IMR-90 (cell line): ENCODE measurements at regions not wholly inside any gene's neighbourhood (a gene's known extent, or its start where the extent isn't known, plus 50 kb on each side); places are given as distances from the start of the nearest gene placed in this dataset.

Source experiments
- ATAC-seq: fragments of 200-7000 bp; cut with Tn5 transposase; 2 replicates; pipeline ENCODE4 v1.9.1; 2020; ENCODE audit warnings: low read depth, mild to moderate bottlenecking, moderate library complexity
- BruUV-seq: library from RNA; stranded (reverse); fragments of 400-500 nt; replicated peaks from 2 replicates; lab custom pipeline; 2021; lab: Mats Ljungman, UMichigan
- CTCF ChIA-PET: fragments of 300-600 bp; formaldehyde crosslinking; extraction: SDS; loops from one replicate; lab custom pipeline; 2021; ENCODE audit warnings: antibody characterized with exemption; lab: Yijun Ruan, JAX
- POLR2A ChIA-PET: fragments of 300-600 bp; sonication (Branson Sonifier 250); formaldehyde crosslinking; loops from one replicate; lab custom pipeline; 2022; ENCODE audit warnings: antibody characterized with exemption; ENCODE audit not compliant: unreplicated experiment; lab: Charles Lee
- DNase-seq: peaks from one replicate; pipeline ENCODE4 v3.0.0; 2013
- H2AFZ ChIP-seq: replicated peaks from 2 replicates; pipeline ENCODE3; 2013; ENCODE audit warnings: low read length, mild to moderate bottlenecking; ENCODE audit not compliant: poor library complexity
- H2AK5ac ChIP-seq: 2 replicates; pipeline ENCODE4 v1.6.1; 2013; ENCODE audit warnings: low read depth, low read length, inconsistent platforms
- H2AK9ac ChIP-seq: replicated peaks from 2 replicates; pipeline ENCODE3; 2013; ENCODE audit warnings: mild to moderate bottlenecking, low read depth, low read length, moderate library complexity; ENCODE audit not compliant: poor library complexity
- H2BK120ac ChIP-seq: 2 replicates; pipeline ENCODE4 v1.6.1; 2013; ENCODE audit warnings: low read depth, low read length, inconsistent platforms
- H2BK15ac ChIP-seq: 3 replicates; pipeline ENCODE4 v1.6.1; 2013; ENCODE audit warnings: low read depth, low read length, inconsistent platforms
- H2BK20ac ChIP-seq: 2 replicates; pipeline ENCODE4 v1.6.1; 2013; ENCODE audit warnings: low read depth, mild to moderate bottlenecking, inconsistent platforms, low read length, moderate library complexity
- H2BK5ac ChIP-seq: 2 replicates; pipeline ENCODE4 v1.6.1; 2013; ENCODE audit warnings: mild to moderate bottlenecking, low read depth, low read length, inconsistent platforms; ENCODE audit not compliant: poor library complexity, severe bottlenecking
- H3K14ac ChIP-seq: replicated peaks from 2 replicates; pipeline ENCODE4 v1.6.1; 2013; ENCODE audit warnings: low read depth, low read length, inconsistent platforms
- H3K18ac ChIP-seq: 2 replicates; pipeline ENCODE4 v1.6.1; 2013; ENCODE audit warnings: low read depth, low read length, control low read depth
- H3K23ac ChIP-seq: 2 replicates; pipeline ENCODE4 v1.6.1; 2013; ENCODE audit warnings: low read depth, low read length, inconsistent platforms
- H3K27ac ChIP-seq: 2 replicates; pipeline ENCODE4 v1.5.1; 2013; ENCODE audit warnings: mild to moderate bottlenecking, control low read depth, low read length; ENCODE audit not compliant: insufficient read depth
- H3K27me3 ChIP-seq: 2 replicates; pipeline ENCODE4 v1.6.1; 2013; ENCODE audit warnings: low read length; ENCODE audit not compliant: control insufficient read depth, insufficient read depth
- H3K36me3 ChIP-seq: 2 replicates; pipeline ENCODE4 v1.6.1; 2013; ENCODE audit warnings: low read length, mixed read lengths; ENCODE audit not compliant: control insufficient read depth, insufficient read depth
- H3K4ac ChIP-seq: 2 replicates; pipeline ENCODE4 v1.6.1; 2013; ENCODE audit warnings: low read depth, low read length, inconsistent platforms
- H3K4me1 ChIP-seq: 2 replicates; pipeline ENCODE4 v1.6.1; 2013; ENCODE audit warnings: low read length, mixed read lengths; ENCODE audit not compliant: control insufficient read depth, insufficient read depth
- H3K4me2 ChIP-seq: 2 replicates; pipeline ENCODE4 v1.6.1; 2013; ENCODE audit warnings: low read depth, mild to moderate bottlenecking, control low read depth, low read length, moderate library complexity
- H3K4me3 ChIP-seq: 2 replicates; pipeline ENCODE4 v1.5.1; 2013; ENCODE audit warnings: low read depth, mild to moderate bottlenecking, control low read depth, low read length, moderate library complexity; ENCODE audit not compliant: insufficient read depth
- H3K56ac ChIP-seq: 2 replicates; pipeline ENCODE4 v1.6.1; 2013; ENCODE audit warnings: low read length, inconsistent platforms; ENCODE audit not compliant: insufficient read depth; ENCODE audit errors: extremely low read depth
- H3K79me1 ChIP-seq, 2 experiments: 2 replicates each; pipeline ENCODE4 v1.6.1; 2013; ENCODE audit warnings: low read length in 2 of 2, inconsistent platforms in 1 of 2, low read depth in 1 of 2
- H3K9ac ChIP-seq: 2 replicates; pipeline ENCODE4 v1.6.1; 2013; ENCODE audit warnings: low read depth, low read length, control low read depth
- H3K9me1 ChIP-seq: 2 replicates; pipeline ENCODE4 v1.6.1; 2013; ENCODE audit warnings: low read length, inconsistent platforms; ENCODE audit not compliant: insufficient read depth
- H3K9me3 ChIP-seq: 2 replicates; pipeline ENCODE4 v1.6.1; 2013; ENCODE audit warnings: low read length; ENCODE audit not compliant: control insufficient read depth, insufficient read depth
- H4K20me1 ChIP-seq: 2 replicates; pipeline ENCODE4 v1.6.1; 2013; ENCODE audit warnings: low read length, inconsistent platforms; ENCODE audit not compliant: insufficient read depth
- H4K5ac ChIP-seq: 2 replicates; pipeline ENCODE4 v1.6.1; 2013; ENCODE audit warnings: mild to moderate bottlenecking, low read depth, low read length, control low read depth
- H4K8ac ChIP-seq, 2 experiments: 2 replicates each; pipeline ENCODE4 v1.6.1; 2013; ENCODE audit warnings: low read depth in 2 of 2, low read length in 2 of 2, control low read depth in 1 of 2, inconsistent platforms in 1 of 2
- H4K91ac ChIP-seq: 2 replicates; pipeline ENCODE4 v1.6.1; 2013; ENCODE audit warnings: low read depth, low read length, inconsistent platforms; ENCODE audit not compliant: insufficient read depth
- MAFK ChIP-seq: IDR thresholded peaks from 2 replicates; pipeline ENCODE4 v1.6.1; 2012; ENCODE audit warnings: low read depth, low read length, improper control_type of control experiment
- POLR2A ChIP-seq: IDR thresholded peaks from 2 replicates; pipeline ENCODE4 v1.6.1; 2012; ENCODE audit warnings: mild to moderate bottlenecking, low read depth, low read length
- WGBS, 2 experiments: methylation state at CpG; one replicate each; pipeline versions ENCODE4 v1.1.5 to v1.1.7; 2013; ENCODE audit warnings: missing lambda C conversion rate in 2 of 2; ENCODE audit not compliant: insufficient read length in 1 of 2; ENCODE audit errors: extremely low coverage in 2 of 2; 5-methylcytosine and 5-hydroxymethylcytosine counted together
- dilution Hi-C: fragments of 300-500 bp; cut with HindIII; formaldehyde crosslinking; loops from one replicate; pipeline ENCODE4 v1.14.3; 2018; ENCODE audit warnings: low sequenced_read_pairs; ENCODE audit not compliant: unreplicated experiment
- in situ Hi-C: fragments of 300-500 bp; cut with MboI; formaldehyde crosslinking; loops from 3 replicates; pipeline ENCODE4 v1.14.3; 2019; ENCODE audit warnings: low sequenced_read_pairs, inconsistent platforms, mixed read lengths
- intact Hi-C: fragments of 100-400 bp; cut with micrococcal nuclease; formaldehyde crosslinking; loops from 2 replicates; pipeline ENCODE4 v1.10.0; 2022
- TF ChIP-seq, protein P1 (sequence below): fragments of 150-350 bp; IDR thresholded peaks from 2 replicates; pipeline ENCODE4 v1.6.1; 2017; ENCODE audit warnings: mild to moderate bottlenecking, antibody characterized with exemption, low read length, low read depth

DNA sequence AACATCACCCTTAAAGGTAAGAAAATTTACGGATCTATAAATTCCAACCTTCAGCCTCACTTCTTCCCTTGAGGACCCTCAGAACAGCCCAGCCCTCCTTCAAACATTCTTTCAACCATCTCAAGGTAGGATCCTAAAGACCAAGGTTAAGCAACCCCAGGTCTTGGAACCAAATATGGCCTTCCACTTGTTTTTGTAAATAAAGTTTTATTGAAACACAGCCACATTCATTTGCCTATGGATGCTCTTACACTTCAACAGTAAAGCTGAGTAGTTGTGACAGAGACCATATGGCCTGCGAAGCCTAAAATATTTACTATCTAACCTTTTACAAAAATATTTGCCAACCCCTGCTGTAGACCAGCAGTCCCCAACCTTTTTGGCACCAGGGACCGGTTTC is 70.4 kb upstream of the NTRK3 start:
- H4K5ac ChIP-seq = no peak overlapping the region
- TF ChIP-seq, protein P1, sequence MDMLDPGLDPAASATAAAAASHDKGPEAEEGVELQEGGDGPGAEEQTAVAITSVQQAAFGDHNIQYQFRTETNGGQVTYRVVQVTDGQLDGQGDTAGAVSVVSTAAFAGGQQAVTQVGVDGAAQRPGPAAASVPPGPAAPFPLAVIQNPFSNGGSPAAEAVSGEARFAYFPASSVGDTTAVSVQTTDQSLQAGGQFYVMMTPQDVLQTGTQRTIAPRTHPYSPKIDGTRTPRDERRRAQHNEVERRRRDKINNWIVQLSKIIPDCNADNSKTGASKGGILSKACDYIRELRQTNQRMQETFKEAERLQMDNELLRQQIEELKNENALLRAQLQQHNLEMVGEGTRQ = no peak
- TF ChIP-seq MAFK (no peak), POLR2A (no peak)
- no peak overlapping the region for H3K18ac ChIP-seq
- H3K4ac ChIP-seq = no peak overlapping the region
- no peaks in the 10 kb centered on the region for H4K20me1 ChIP-seq
- no peaks in the 10 kb centered on the region for H3K79me1 ChIP-seq
- H3K23ac ChIP-seq = no peak overlapping the region
- H3K9ac ChIP-seq = no peak overlapping the region
- H2AK9ac ChIP-seq = no peak overlapping the region
- dilution Hi-C loops (no loop called here), intact Hi-C loops (no loop called here), in situ Hi-C loops (no loop called here)
- no peak overlapping the region for H4K8ac ChIP-seq
- H3K27me3 ChIP-seq = no peaks in the 10 kb centered on the region
- no peak overlapping the region for H4K91ac ChIP-seq
- no peaks in the 10 kb centered on the region for H3K9me1 ChIP-seq
- no peak overlapping the region for H3K4me3 ChIP-seq
- no peak overlapping the region for H2BK5ac ChIP-seq
- no peak overlapping the region for H3K14ac ChIP-seq
- no peaks in the 10 kb centered on the region for H3K36me3 ChIP-seq
- no peak overlapping the region for H2AFZ ChIP-seq
- H2BK20ac ChIP-seq = no peak overlapping the region
- no CpG with 5 or more reads among the region's 3 CpGs for WGBS, 2 experiments
- H2BK15ac ChIP-seq = no peak overlapping the region
- H3K27ac ChIP-seq = no peak overlapping the region
- no peak for ATAC-seq
- ChIA-PET CTCF (no interaction called here), POLR2A (no interaction called here)
- H2AK5ac ChIP-seq = no peak overlapping the region
- no TSS peak for BruUV-seq
- DNase-seq = no peak
- H3K9me3 ChIP-seq = no peaks in the 10 kb centered on the region
- H2BK120ac ChIP-seq = no peak overlapping the region
- H3K4me1 ChIP-seq = no peaks in the 10 kb centered on the region
- H3K56ac ChIP-seq = no peak overlapping the region
- H3K4me2 ChIP-seq = no peak overlapping the region
